ENCODE measurements at regions not wholly inside any gene's neighbourhood (a gene's known extent, or its start where the extent isn't known, plus 50 kb on each side); places are given as distances from the start of the nearest gene placed in this dataset.

GRCh38 chr9:103755441-103755840, 338.7 kb upstream of the SMC2 start:
- DNase-seq (ENCODE audit: low spot score) (no peak), ATAC-seq (no peak), FAIRE-seq (no peak)
- Histone ChIP-seq H3K79me2 (ENCODE audit: insufficient read depth, low read length) (no peaks in the 10 kb centered on the region), H3K27me3 (ENCODE audit: control insufficient read depth in 1 of 2, insufficient read depth in 2 of 2, low read length in 2 of 2) (no peaks in the 10 kb centered on the region), H3K9me3 (ENCODE audit: low read length) (peaks cover 5% of the 10 kb centered on the region), H3K27ac (ENCODE audit: extremely low read length, insufficient read depth, low read length) (no peak overlapping the region), H3K9ac (ENCODE audit: insufficient read depth, low read depth, low read length) (no peak overlapping the region), H3K4me2 (ENCODE audit: low read depth, low read length) (no peak overlapping the region), H3K4me3 (replicated peaks in 1 of 3; ENCODE audit: insufficient read depth in 1 of 3, low read depth in 2 of 3, low read length in 3 of 3) (no peak overlapping the region), H2AFZ (ENCODE audit: low read length) (no peak overlapping the region), H4K20me1 (ENCODE audit: insufficient read depth, low read length) (no peaks in the 10 kb centered on the region), H3K4me1 (ENCODE audit: insufficient read depth, low read length) (no peaks in the 10 kb centered on the region), H3K36me3 (replicated peaks in 1 of 2; ENCODE audit: control insufficient read depth in 1 of 2, insufficient read depth in 2 of 2, low read length in 2 of 2) (no peaks in the 10 kb centered on the region)
- BruUV-seq (replicated peaks) = no TSS peak
- CTCF ChIA-PET (ENCODE audit: low intra/inter-chr PET ratio, low total read pairs) = no interaction called here
- no peak for TF ChIP-seq SKI (IDR thresholded peaks at IDR 0.05; ENCODE audit: partially characterized antibody)
- TF ChIP-seq GZF1 (CRISPR knock-in tag; IDR thresholded peaks at IDR 0.05) = no peak
- no peak for TF ChIP-seq SCMH1 (CRISPR knock-in tag; IDR thresholded peaks at IDR 0.05; ENCODE audit: borderline replicate concordance)
- no peak for TF ChIP-seq NCOR1 (IDR thresholded peaks at IDR 0.05; ENCODE audit: borderline replicate concordance, low read length)
- no peak for TF ChIP-seq ZBTB20 (CRISPR knock-in tag; IDR thresholded peaks at IDR 0.05; ENCODE audit: borderline replicate concordance, low read depth)
- TF ChIP-seq MAFK (conservative IDR thresholded peaks at IDR 0.05 in 1 of 2, IDR thresholded peaks at IDR 0.05 in 1 of 2; ENCODE audit: low read length in 2 of 2) = no peak
- TF ChIP-seq KLF11 (CRISPR knock-in tag; IDR thresholded peaks at IDR 0.05) = no peak
- no peak for TF ChIP-seq ZMYM4 (CRISPR knock-in tag; IDR thresholded peaks at IDR 0.05)
- no peak for TF ChIP-seq ZBTB3 (CRISPR knock-in tag; IDR thresholded peaks at IDR 0.05; ENCODE audit: borderline replicate concordance, low read depth)
- no peak for TF ChIP-seq HDAC2 (CRISPR knock-in tag; IDR thresholded peaks at IDR 0.05)
- no peak for TF ChIP-seq ZNF879 (CRISPR knock-in tag; IDR thresholded peaks at IDR 0.05)
- no peak for TF ChIP-seq ATF1 (CRISPR knock-in tag; IDR thresholded peaks at IDR 0.05)
- TF ChIP-seq ZNF597 (CRISPR knock-in tag; IDR thresholded peaks at IDR 0.05) = no peak
- no peak for TF ChIP-seq KDM2A (CRISPR knock-in tag; IDR thresholded peaks at IDR 0.05; ENCODE audit: borderline replicate concordance, low read depth)
- TF ChIP-seq ZNF326 (CRISPR knock-in tag; IDR thresholded peaks at IDR 0.05; ENCODE audit: borderline replicate concordance) = no peak
- no peak for TF ChIP-seq SPEN (CRISPR knock-in tag; IDR thresholded peaks at IDR 0.05; ENCODE audit: low read depth)
- TF ChIP-seq THAP7 (CRISPR knock-in tag; IDR thresholded peaks at IDR 0.05) = no peak
- TF ChIP-seq ZNF530 (CRISPR knock-in tag; IDR thresholded peaks at IDR 0.05; ENCODE audit: low read depth) = no peak
- no peak for TF ChIP-seq ATF7 (IDR thresholded peaks at IDR 0.05)
- no peak for TF ChIP-seq ATF7 (CRISPR knock-in tag; IDR thresholded peaks at IDR 0.05)
- TF ChIP-seq REL (CRISPR knock-in tag; conservative IDR thresholded peaks at IDR 0.05) = no peak
- in situ Hi-C loops (cut with HindIII; ENCODE audit: extremely low pct_ligation_motif_present, low pct_unique_long_range_greater_than_20kb) (no loop called here), intact Hi-C loops (cut with micrococcal nuclease; ENCODE audit: unreplicated experiment) (no loop called here)
- 33% methylated on average over 2 of the region's 2 CpGs for WGBS (ENCODE audit: low lambda C conversion rate)
- POLR2A ChIA-PET = no interaction called here
